HG03354 (cell line): ENCODE measurements at regions not wholly inside any gene's neighbourhood (a gene's known extent, or its start where the extent isn't known, plus 50 kb on each side); places are given as distances from the start of the nearest gene placed in this dataset.

Experiments used
- ATAC-seq: cut with Tn5 transposase; IDR thresholded peaks from one replicate; pipeline ENCODE4 v1.9.1; 2021; ENCODE audit warnings: mild to moderate bottlenecking; ENCODE audit not compliant: unreplicated experiment, poor library complexity, severe bottlenecking

DNA sequence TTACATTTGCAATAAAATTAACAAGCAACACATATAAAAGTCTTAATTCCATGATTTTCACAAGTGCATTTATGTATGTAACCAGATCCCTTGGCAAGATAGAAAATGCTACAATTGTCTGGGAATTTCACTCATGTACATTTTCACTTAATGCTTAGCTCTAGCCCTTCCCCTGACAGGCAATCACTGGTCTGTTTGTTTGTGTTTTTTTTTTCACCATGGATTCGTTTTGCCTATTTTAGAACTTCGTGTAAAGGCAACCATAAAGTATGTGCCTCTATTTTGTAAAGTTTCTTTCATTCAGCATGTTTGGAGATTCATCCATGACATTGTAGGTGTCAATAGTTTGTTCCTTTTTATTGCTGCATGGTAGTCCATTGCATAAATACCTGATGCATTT, 260.9 kb upstream of the SLCO3A1 start:
- ATAC-seq, result no peak

DNA sequence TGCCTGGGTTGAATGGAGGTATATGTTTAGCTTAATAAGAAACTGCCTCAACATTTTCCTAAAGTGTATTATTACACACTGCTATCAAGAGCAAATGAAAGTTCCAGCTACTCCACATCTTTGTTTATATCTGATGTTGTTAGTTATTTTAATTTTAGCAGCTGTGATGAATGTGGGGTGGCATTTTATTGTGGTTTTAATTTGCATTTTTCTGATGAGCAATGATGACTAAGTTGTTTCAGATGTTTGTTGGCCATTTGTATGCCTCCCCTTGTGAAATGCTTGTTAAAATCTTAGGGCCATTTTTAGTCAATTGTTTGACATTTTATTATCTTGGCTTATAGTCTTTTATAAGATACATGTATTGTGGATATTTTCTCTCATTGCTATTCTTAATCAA, 260.4 kb upstream of the SLCO3A1 start:
- ATAC-seq, result no peak

DNA sequence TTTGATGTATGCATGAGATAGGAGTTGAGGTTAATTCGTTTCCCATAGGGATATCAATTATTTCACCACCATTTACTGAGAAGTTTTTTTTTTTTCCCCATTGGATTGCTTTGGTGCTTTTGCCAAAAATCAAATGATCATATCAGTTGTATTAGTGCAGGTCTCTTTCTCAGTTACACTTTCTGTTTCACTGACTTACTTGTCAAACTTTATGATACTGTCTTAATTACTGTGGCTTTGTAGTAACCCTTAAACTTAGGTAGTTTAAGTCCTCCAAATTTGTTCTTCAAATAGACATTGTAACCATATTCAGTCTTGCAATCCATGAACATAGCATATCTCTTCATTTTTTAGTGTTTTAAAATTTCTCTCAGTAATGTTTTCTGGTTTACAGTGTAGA, 259.9 kb upstream of the SLCO3A1 start:
- no peak for ATAC-seq

DNA sequence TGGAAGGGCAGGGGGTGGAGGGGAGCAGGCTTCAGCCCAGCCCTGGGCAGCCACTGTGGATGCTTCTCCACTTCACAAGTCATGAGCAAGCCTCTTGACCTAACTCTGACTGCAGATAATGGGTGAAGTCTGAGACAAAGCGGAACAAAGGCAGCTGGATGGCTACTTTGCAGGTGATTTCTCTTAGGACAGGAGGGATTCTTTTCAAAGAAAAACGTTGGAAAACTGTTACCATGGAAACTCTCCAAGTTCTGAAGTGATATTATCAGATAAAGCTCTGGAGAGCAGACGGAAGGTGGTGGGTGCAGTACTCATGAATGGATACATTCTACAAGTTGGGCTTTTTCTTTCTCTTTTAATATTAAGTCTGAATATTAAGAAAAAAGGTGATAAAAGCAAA, 254.2 kb upstream of the SLCO3A1 start:
- ATAC-seq, result no peak

DNA sequence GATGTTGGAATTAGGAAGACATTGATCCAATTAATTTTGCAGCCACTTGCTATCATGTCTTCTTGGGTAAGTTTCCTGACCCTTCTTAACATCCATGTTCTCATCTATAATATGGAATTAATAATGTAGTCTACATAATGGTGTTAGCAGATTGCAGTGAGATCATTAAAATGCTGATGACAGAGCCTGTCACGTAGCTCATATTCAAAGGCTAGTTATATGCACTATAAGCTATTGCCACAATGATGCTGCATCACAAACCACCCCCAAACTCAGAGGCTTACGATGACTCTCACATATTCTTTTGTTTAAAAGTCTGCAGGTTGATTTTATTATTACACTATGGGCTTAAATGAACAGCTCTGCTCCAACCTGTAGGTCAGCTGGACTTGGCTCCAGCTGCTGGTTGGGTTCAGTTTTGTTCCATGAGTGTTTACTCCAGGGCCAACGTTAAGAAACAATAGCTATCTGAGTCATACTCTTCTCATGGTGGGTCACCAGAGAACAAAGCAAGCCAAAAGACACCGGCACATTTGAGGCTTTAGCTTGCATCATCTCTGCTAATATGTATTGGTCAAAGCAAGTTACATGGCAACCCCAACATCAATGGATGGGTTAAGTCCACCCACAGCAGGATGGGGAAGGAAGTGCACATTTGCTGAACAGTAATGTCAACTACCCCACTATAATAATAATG, 250.0 kb upstream of the SLCO3A1 start:
- no peak for ATAC-seq

DNA sequence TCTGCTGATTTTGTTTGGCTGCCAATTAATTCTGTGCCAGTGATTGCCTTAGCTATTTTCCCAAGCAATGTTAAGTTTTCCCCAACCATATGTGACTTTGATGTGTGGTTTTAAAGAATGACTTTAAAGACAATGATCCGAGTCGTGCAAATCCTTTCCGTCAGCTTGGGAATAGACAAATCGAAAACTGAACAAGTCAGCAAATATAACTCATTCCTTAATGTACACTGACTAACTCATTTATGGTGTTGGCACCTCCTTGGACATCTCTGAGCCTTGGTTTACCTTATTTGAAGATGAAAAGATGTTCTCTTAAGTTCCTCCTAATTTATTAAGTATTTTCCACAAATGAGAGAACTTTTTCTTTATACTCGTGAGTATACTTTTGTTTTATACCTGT, 249.4 kb upstream of the SLCO3A1 start:
- no peak for ATAC-seq

DNA sequence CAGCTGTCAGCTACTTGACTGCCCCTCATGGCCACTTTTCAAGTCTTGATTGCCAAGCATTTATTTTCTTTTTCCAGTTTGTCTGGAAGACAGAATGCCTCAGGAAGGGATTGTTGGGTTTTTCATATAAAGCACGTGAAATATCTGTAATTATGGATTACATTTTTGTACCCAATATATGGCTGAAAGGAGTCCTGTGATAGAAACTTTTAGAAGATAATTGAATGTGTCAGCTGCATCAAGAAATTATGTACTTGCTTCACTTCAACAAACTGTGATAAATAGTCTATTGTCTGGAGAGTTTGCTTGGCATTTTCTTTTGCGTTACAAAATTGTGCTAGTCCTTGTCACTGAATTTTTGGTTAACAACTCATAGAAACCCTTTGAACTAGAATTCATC, 247.9 kb upstream of the SLCO3A1 start:
- ATAC-seq, result no peak

DNA sequence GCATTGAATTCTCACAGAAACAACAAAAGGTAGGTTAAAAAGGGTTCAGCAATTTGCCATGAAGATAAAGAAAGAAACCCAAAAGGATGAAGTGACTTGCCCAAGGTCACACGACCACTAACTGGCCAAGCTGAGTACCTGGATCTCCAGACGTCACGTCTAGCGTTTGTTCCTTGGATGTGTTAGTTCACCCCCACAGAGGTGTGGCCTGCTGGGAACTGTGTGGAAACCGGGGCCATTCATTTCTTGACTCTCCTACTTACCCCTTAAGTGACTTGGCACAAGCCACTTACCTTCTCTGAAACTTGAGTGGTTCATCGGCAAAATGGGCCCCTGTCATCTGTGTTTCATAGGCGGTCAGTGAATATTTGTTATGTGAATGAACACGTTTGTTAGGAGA, 244.3 kb upstream of the SLCO3A1 start:
- ATAC-seq, result no peak

DNA sequence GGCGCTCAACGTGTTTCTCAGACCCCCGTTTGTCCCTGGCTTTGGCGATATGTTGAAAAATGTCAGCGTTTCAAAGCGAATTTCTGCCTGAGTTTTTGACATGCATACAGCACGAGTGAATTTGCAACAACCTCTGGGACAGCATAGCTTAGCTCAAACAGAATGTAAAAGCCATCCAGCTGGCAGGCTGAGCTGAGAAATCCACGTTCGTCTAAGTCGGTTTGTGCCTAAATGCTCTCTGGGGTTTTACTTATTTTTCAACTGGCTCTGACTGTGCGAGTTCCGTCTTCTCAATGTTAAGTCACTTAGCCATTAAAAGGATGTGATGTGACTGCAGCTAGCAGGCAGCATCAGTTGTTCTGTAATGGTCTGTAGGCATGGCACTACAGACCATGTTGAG, 243.5 kb upstream of the SLCO3A1 start:
- ATAC-seq, result no peak

DNA sequence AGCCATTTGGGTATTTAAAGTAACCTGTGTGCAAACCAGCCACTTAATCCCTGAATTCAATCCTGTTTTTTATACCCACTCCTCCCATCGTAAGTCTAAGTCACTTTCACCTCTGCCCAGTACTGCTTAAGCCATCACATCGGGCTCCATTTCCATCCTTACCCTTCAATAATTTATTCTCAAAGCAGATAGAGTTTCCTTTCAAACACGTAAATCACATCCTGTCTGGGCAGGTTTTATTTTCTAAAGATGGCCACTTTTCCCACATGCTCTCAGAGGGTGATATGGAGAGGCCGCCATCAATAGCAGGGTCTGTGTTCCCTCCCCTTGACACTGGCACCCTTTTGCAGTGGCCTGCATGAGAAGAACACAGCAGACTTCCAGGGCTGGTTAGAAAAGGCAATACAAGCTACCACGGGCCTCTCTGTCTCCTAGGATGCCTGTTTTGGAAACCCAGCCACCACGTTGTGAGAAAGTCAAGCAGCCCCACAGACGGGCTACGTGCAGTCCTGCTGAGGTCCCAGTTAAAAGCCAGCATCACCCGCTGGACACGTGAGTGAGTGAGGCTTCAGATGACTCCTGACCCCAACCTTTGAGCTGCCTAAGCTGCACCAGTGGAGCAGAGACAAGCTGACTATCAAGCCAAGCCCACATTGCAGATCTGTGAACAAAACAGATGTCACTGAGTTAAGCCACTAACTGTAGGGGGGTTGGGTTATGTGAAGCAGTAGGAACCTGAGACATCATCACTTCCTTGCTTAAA, 241.8 kb upstream of the SLCO3A1 start:
- no peak for ATAC-seq

DNA sequence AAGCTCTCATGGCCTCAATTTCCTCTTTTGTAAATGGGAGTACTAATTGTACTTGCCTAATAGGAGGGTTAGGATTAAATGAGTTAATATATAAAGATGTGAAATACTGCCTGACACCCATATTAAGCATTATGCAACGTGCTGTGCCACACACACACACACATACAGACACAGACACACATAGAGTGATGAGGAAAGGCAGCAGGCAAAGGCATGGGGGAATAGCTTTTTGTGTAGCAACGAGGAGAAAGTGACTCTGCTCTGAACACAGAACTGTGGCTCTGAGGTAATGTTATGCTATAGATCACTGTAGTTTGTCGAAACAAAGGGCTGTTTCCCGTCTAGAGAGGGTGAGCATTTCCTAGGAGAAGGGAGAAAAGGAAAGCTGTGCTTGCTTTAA, 233.3 kb upstream of the SLCO3A1 start:
- no peak for ATAC-seq

DNA sequence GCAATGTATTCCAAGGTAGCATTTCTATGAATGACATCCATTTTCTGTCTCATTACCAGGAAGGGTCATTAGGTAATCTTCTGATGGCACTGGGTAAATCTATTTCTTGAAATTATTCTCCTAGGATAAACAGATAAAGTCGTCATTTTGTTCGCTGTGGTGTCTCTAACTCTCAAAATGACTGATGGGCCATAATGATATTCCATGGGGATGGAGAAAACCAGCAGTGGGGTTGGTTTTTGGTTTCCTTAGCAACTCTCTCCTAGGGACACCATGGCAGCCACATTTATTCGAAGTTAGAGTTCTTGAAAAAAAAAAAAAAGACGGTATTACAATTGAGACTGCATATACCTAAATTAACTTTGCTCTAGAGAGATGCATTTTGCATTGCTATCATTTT, 231.3 kb upstream of the SLCO3A1 start:
- no peak for ATAC-seq

DNA sequence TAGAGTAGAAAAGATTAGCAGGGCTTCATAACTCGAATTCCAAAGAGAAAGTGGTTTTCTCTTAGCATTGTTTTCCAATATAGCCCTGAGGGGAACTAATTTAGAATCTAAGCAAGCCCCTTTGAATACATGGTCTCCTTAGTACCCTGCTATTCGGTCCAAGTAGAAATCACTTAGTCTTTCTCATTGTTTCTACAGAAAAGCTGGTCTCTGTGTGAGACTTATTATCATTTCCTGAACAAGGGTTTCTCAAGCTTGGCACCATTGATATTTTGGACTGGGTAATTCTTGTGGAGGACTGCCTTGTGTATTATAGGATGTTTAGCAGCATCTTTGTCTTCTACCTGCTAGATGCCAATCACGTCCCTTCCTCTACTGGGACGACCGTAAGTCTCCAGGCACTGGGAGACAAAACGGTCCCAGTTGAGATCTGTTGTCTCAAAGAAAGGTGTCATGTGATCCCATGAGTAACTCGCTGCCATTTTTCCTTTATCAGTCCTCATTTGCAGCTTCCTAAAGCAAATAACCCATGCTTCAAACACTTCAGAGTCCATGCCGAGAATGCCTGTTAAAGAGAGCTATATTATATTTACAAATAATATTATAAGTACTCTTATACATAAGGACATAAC, 230.7 kb upstream of the SLCO3A1 start:
- ATAC-seq, result no peak

DNA sequence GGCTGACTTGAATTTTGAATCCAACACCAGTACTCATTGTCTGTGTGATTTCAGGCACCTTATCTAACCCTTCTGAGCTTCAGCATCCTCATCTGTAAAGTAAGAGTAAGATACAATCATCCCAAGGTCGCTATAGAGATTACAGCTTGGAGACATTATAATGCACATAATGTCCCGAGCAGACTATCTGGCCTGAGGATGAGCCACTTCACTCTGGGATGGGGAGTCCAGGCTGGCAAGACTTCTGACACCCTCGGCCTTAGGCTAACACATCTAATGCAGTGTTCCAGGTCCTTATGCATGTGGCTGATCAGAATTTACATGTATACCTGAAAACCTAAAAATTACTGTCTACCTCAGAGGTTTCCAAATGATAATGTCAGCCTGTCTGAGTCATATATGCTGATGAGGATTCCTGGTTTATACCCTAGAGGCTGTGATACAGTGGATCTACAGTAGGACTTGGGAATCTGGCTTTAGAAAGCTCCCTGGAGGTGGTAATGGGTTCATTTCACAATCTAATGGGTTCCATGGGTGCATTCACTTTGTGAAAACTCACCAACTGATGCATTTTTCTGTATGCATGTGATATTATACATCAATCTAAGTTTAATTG, 229.0 kb upstream of the SLCO3A1 start:
- ATAC-seq, result no peak

DNA sequence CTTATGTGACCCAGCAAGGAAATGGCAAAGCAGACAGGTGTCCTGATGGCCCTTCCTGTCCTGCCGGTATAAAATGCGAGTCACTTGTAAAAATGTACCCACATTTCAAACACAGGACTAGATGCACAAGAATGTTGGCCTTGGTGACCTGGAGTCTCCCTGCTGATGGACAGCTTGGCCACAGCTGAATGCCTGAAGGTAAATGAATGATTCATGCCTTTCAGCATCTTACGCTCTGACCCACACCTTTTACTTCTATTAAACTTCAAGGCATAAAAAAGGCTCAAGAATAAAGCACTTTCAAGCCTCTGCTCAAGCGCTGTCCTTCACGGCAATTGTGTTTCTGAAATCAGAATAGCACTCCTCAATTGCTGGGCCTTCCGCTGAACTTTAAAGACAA, 228.0 kb upstream of the SLCO3A1 start:
- no peak for ATAC-seq

DNA sequence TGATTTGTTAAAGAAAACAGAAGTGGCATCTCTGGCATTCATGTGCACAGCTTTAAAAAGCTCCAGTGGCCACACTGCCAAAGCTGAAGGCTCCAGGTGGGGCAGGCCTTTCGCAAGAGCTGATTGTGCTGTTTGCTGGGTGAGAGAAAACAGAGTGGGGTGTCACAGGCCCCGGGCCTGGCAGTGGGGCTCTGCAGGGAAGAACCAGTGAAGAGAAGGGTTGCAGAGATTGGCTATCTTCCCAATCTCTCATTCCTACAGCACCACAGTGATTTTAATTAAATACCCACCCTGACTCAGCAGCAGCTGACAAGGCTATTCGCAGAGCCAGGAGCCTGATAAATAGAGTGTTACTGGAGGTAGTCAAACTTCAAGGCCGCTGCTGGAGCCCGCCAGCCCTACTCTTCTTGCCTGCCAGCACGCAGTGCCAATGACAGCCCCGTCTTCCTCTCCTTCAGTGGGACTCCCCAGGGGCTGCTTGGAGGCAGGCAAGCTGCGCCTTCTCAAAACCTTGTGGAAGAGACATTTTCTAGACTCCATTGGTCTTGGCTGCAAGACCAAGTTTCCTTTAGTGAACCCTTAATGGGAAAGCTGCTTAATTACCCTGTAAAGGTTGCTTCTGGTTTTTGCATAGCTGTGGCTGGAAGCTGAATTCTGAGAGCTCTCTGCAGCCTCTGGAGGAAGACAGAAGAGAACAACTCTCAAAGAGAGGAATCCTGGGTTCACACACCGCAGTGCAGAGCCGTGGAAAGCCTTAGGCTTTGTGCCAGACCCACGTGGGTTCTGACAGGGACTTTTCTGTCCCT, 225.8 kb upstream of the SLCO3A1 start:
- no peak for ATAC-seq

DNA sequence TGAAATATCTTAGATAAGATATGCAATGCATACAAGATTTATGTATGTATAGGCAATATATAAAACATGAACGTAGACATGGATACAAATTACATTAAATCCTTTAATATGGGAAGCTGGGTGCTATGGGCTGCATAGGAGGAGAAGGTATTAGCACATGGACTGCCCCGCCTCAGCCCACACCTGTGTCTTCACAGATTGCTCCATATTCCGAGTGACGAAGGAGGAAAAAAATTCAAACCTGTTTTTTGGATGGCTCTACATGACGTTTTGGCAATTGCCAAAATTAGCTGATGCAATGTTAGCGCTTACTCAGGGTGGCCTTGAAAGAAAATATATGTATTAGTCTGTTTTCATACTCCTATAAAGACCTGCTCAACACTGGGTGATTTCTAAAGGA, 223.4 kb upstream of the SLCO3A1 start:
- ATAC-seq, result no peak

DNA sequence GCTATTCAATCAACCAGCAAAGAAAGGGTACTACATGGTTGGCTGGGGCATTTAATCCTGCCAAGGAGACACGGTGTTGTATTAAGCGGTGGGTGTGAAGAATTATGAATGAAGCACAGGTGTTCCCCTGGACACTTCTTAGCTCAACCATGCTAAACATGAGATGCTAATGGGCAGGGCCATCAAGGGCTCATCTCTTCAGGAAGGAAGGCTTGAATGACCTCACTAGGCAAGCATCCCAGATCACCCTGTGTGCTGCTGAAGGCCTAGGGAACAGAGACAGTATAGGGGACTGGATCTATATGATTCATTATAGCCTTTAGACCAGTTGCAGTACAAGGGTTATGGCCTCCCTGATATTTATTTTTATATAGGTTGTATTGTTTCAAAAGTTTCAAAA, 221.3 kb upstream of the SLCO3A1 start:
- ATAC-seq, result no peak

DNA sequence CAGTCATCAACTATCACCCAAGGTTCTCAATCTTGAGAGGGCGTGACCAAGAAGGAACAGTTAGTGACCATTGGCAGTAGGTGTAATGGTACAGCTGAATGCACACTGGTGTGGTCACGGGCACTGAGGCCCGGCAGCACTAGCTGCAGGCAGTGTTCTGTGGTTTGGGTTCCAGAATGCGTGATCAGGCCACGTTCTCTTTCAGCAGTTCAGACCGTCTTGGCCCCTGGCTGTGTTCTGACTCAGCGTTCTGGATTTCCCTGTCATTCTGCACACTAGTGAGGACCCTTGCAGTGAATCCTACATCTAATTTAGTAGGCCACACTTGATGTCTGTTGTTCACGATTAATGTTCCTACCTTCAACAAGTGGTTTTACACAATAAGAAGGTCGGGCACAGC, 220.5 kb upstream of the SLCO3A1 start:
- ATAC-seq, result no peak

DNA sequence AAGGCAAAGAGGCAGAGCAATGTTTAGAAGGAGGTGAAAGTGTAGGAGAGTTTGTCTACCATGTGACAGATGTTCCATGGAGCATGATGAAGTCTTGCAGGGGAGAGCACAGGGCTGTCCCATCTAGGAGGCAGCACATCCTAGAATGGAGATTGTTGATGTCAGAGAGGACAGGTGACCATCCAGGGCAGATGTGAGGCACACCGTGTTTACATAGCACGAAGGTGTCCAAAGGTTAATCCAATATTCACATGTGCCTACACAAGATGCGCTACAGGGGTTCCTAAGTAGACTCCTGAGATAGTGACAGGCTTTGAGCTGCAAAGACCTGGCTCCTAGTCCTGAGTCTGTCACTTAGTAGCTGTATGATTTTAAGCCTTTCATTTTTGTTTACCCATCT, 219.3 kb upstream of the SLCO3A1 start:
- ATAC-seq, result no peak
